Liver (tissue), 3 donors: ENCODE measurements at regions not wholly inside any gene's neighbourhood (a gene's known extent, or its start where the extent isn't known, plus 50 kb on each side); places are given as distances from the start of the nearest gene placed in this dataset.

Experiments
- CTCF ChIP-seq: fragments of 150-350 bp; IDR thresholded peaks from 2 replicates; pipeline ENCODE4 v1.5.1; 2017; ENCODE audit warnings: improper control_type of control experiment, low read depth, low read length; ENCODE audit not compliant: missing input control
- EGR1 ChIP-seq, 2 donors: IDR thresholded peaks; 2 replicates each; pipeline ENCODE4 v1.6.1; 2016 to 2018; ENCODE audit warnings: antibody characterized with exemption in 2 of 2, low read depth in 2 of 2
- GABPA ChIP-seq, 2 donors: IDR thresholded peaks in 1 of 2; conservative IDR thresholded peaks in 1 of 2; 2 replicates each; pipeline ENCODE4 v1.6.1; 2016; ENCODE audit warnings: antibody characterized with exemption in 2 of 2, mild to moderate bottlenecking in 1 of 2, moderate library complexity in 1 of 2
- JUND ChIP-seq, 2 donors: IDR thresholded peaks; 2 replicates each; pipeline ENCODE4 v1.6.1; 2016; ENCODE audit warnings: antibody characterized with exemption in 2 of 2
- MAX ChIP-seq: IDR thresholded peaks from 2 replicates; pipeline ENCODE4 v1.6.1; 2016; ENCODE audit warnings: antibody characterized with exemption
- RAD21 ChIP-seq, 2 donors: IDR thresholded peaks; 2 replicates each; pipeline ENCODE4 v1.6.1; 2016; ENCODE audit warnings: antibody characterized with exemption in 2 of 2, mild to moderate bottlenecking in 2 of 2
- REST ChIP-seq: IDR thresholded peaks from 2 replicates; pipeline ENCODE4 v1.6.1; 2016; ENCODE audit warnings: antibody characterized with exemption, mild to moderate bottlenecking
- TAF1 ChIP-seq: conservative IDR thresholded peaks from 2 replicates; pipeline ENCODE4 v1.6.1; 2016; ENCODE audit warnings: antibody characterized with exemption, mild to moderate bottlenecking
- YY1 ChIP-seq: IDR thresholded peaks from 2 replicates; pipeline ENCODE4 v1.6.1; 2016; ENCODE audit warnings: antibody characterized with exemption, mild to moderate bottlenecking
- donor health status: healthy.
- donor health status: healthy.

- TF ChIP-seq YY1 (no peak), CTCF (no peak), TAF1 (no peak), GABPA (IDR thresholded peaks at IDR 0.05 in 1 of 2, conservative IDR thresholded peaks at IDR 0.05 in 1 of 2) (no peak), RAD21 (IDR thresholded peaks at IDR 0.05) (no peak), MAX (no peak), EGR1 (IDR thresholded peaks at IDR 0.05; ENCODE audit: low read depth in 2 of 2) (no peak), REST (no peak), JUND (IDR thresholded peaks at IDR 0.05) (no peak)
These were observed 1169.0 kb downstream of the REEP3 start for GRCh38 chr10:64690194-64690593.
